Activated B cell treated with CpG ODN at 0.5 μM for 24 hours (primary cell): ENCODE measurements at regions not wholly inside any gene's neighbourhood (a gene's known extent, or its start where the extent isn't known, plus 50 kb on each side); places are given as distances from the start of the nearest gene placed in this dataset.

ENCODE experiments used
- ATAC-seq: fragments of 200-7000 bp; cut with Tn5 transposase; one replicate; pipeline ENCODE4 v1.10.0; 2021; ENCODE audit warnings: low read depth, mild to moderate bottlenecking, moderate library complexity
- CTCF ChIA-PET: fragments of 350-600 bp; sonication (Branson Sonifier 250); formaldehyde crosslinking; loops from one replicate; lab custom pipeline; 2021; ENCODE audit warnings: antibody characterized with exemption; lab: Charles Lee
- POLR2A ChIA-PET: fragments of 350-600 bp; sonication (Branson Sonifier 250); formaldehyde crosslinking; loops from one replicate; lab custom pipeline; 2021; ENCODE audit warnings: antibody characterized with exemption; lab: Charles Lee
- DNase-seq: peaks from one replicate; pipeline ENCODE4 v3.0.0; 2022
- H3K27ac Mint-ChIP-seq: one replicate; pipeline ENCODE4 v1.8.0; 2020; ENCODE audit warnings: mixed read lengths
- H3K27me3 Mint-ChIP-seq: one replicate; pipeline ENCODE4 v1.8.0; 2021; ENCODE audit warnings: mixed read lengths
- H3K36me3 Mint-ChIP-seq: one replicate; pipeline ENCODE4 v1.8.0; 2021; ENCODE audit warnings: low read depth, mixed read lengths
- H3K4me1 Mint-ChIP-seq: one replicate; pipeline ENCODE4 v1.8.0; 2021; ENCODE audit warnings: mixed read lengths
- H3K4me3 Mint-ChIP-seq: one replicate; pipeline ENCODE4 v1.8.0; 2020; ENCODE audit warnings: mild to moderate bottlenecking, mixed read lengths
- H3K9me3 Mint-ChIP-seq: one replicate; pipeline ENCODE4 v1.8.0; 2020; ENCODE audit warnings: mixed read lengths
- intact Hi-C: fragments of 100-400 bp; cut with micrococcal nuclease; formaldehyde crosslinking; loops from one replicate; pipeline ENCODE4 v1.15.1; 2024
- TF ChIP-seq, protein P1 (sequence below): fragments of 200-600 bp; IDR thresholded peaks from one replicate; pipeline ENCODE4 v1.8.0; 2022; ENCODE audit warnings: antibody characterized with exemption, mild to moderate bottlenecking

DNA sequence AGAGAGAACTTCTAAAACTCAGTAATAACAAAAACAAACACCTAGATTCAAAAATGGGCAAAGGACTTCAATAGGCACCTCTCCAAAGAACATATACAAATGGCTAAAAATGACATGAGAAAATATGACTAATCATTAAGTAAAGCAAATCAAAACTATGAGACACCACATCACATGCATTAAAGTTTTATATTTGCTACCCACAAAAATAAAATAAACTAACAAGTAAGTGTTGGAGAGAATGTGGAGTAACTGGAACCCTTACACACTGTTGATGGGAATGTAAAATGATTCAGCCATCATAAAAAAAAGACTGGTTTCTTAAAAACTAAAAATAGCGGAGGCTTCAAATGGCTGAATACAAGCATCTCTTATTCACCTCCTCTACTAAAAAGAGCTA is 262.1 kb upstream of the PKN2 start:
- intact Hi-C loops = no loop called here
- Mint-ChIP-seq H3K36me3 (no peaks in the 10 kb centered on the region), H3K9me3 (peaks cover 33% of the 10 kb centered on the region), H3K4me3 (no peak overlapping the region), H3K4me1 (no peaks in the 10 kb centered on the region), H3K27me3 (no peaks in the 10 kb centered on the region), H3K27ac (no peak overlapping the region)
- ATAC-seq (no peak), DNase-seq (no peak)
- POLR2A ChIA-PET = no interaction called here
- TF ChIP-seq, protein P1, sequence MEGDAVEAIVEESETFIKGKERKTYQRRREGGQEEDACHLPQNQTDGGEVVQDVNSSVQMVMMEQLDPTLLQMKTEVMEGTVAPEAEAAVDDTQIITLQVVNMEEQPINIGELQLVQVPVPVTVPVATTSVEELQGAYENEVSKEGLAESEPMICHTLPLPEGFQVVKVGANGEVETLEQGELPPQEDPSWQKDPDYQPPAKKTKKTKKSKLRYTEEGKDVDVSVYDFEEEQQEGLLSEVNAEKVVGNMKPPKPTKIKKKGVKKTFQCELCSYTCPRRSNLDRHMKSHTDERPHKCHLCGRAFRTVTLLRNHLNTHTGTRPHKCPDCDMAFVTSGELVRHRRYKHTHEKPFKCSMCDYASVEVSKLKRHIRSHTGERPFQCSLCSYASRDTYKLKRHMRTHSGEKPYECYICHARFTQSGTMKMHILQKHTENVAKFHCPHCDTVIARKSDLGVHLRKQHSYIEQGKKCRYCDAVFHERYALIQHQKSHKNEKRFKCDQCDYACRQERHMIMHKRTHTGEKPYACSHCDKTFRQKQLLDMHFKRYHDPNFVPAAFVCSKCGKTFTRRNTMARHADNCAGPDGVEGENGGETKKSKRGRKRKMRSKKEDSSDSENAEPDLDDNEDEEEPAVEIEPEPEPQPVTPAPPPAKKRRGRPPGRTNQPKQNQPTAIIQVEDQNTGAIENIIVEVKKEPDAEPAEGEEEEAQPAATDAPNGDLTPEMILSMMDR = no peak
- CTCF ChIA-PET = no interaction called here

DNA sequence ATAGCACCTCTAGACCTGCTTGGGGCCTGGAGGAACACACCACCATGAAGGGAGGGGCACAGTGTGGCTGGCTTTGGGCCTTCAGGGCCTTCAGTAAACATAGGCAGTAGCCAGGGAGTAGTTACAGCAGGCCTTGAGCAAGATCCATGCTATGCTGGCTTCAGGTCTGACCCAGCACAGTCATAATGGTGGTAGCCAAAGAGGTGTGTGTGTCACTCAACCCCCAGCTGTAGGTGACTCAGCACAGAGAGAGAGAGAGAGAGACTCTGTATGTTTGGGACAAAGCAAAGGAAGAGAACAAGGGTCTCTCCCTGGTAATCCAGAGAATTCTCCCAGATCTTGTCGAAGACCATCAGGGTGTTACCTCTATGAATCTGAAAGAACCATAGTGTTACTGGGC is 250.5 kb upstream of the PKN2 start:
- intact Hi-C loops = no loop called here
- Mint-ChIP-seq H3K27me3 (no peaks in the 10 kb centered on the region), H3K9me3 (peaks cover 23% of the 10 kb centered on the region), H3K4me1 (no peaks in the 10 kb centered on the region), H3K4me3 (no peak overlapping the region), H3K36me3 (no peaks in the 10 kb centered on the region), H3K27ac (no peak overlapping the region)
- DNase-seq (no peak), ATAC-seq (no peak)
- TF ChIP-seq, protein P1 = no peak
- CTCF ChIA-PET = no interaction called here
- POLR2A ChIA-PET = no interaction called here

DNA sequence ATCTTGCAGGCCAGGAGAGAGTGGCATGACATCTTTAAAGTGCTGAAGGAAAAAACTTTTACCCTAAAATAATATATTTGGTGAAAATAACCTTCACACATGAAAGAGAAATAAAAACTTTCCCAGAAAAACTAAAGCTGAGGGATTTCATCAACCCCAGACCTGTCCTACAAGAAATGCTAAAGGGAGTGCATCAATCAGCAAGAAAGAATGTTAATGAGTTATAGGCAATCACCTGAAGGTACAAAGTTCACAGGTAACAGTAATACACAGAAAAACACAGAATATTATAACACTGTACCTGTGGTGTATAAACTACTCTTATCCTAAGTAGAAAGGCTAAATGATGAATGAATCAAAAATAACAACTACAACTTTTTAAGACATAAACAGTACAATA is 249.2 kb upstream of the PKN2 start:
- intact Hi-C loops = no loop called here
- Mint-ChIP-seq H3K4me3 (no peak overlapping the region), H3K36me3 (no peaks in the 10 kb centered on the region), H3K4me1 (no peaks in the 10 kb centered on the region), H3K27ac (no peak overlapping the region), H3K27me3 (no peaks in the 10 kb centered on the region), H3K9me3 (peaks cover 23% of the 10 kb centered on the region)
- ChIA-PET POLR2A (no interaction called here), CTCF (no interaction called here)
- ATAC-seq = no peak
- no peak for DNase-seq
- TF ChIP-seq, protein P1 = no peak

DNA sequence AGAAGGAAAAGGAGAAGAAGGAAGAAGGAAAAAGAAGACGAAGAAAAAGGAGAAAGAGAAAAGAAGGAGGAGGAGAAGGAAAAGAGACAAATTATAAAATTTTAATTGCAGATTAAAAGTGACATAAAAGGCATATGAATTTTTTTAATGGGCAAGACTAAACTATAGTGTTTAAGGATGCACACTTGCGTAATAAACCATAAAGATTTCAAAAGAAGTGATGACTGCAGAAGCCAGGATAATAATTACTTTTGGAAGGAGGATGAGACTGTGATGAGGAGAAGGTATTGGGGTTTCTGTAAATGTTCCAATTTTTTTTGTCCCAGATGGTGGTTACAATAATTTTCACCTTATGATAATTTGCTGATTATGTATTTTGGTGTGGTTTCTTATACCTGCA is 243.1 kb upstream of the PKN2 start:
- ChIA-PET POLR2A (no interaction called here), CTCF (no interaction called here)
- TF ChIP-seq, protein P1 = no peak
- H3K4me3 Mint-ChIP-seq = no peak overlapping the region
- intact Hi-C loops = no loop called here
- no peaks in the 10 kb centered on the region for H3K27me3 Mint-ChIP-seq
- H3K36me3 Mint-ChIP-seq = no peaks in the 10 kb centered on the region
- no peaks in the 10 kb centered on the region for H3K4me1 Mint-ChIP-seq
- no peak for DNase-seq
- H3K27ac Mint-ChIP-seq = no peak overlapping the region
- H3K9me3 Mint-ChIP-seq = peaks cover 15% of the 10 kb centered on the region
- no peak for ATAC-seq

DNA sequence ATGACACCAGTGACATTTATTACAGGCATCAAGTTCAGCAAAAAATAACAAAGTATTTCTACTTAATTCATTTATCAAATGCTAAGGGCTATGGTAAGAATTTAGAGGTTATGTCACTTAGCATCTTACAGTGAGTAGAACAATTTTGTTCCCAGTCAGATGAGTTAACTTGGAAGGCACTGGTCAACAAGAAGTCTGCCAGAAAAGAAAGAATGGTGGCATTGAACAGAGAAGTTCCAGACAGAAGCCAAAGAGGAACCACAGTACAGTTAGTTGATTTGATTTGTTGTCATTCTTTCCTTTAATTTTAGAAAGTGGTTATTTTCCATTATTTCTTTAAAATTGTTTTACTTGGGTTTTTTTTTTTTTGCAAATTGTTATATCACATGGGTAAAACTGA is 232.2 kb upstream of the PKN2 start:
- no peaks in the 10 kb centered on the region for H3K27me3 Mint-ChIP-seq
- no peak for ATAC-seq
- H3K27ac Mint-ChIP-seq = no peak overlapping the region
- H3K9me3 Mint-ChIP-seq = peaks cover 10% of the 10 kb centered on the region
- CTCF ChIA-PET = no interaction called here
- TF ChIP-seq, protein P1 = no peak
- H3K36me3 Mint-ChIP-seq = no peaks in the 10 kb centered on the region
- H3K4me1 Mint-ChIP-seq = no peaks in the 10 kb centered on the region
- POLR2A ChIA-PET = no interaction called here
- H3K4me3 Mint-ChIP-seq = no peak overlapping the region
- DNase-seq = no peak
- intact Hi-C loops = no loop called here
